Ureter (tissue), 1 donor: ENCODE measurements at regions not wholly inside any gene's neighbourhood (a gene's known extent, or its start where the extent isn't known, plus 50 kb on each side); places are given as distances from the start of the nearest gene placed in this dataset.

Experiments
- DNase-seq: peaks from one replicate; pipeline ENCODE4 v3.0.0-alpha.2; 2020; ENCODE audit warnings: low spot score
- donor health status: DM: yes; HTN: yes; CAD: no.

- DNase-seq: no peak
Observed at GRCh38 chr6:126747728-126748540, 370.5 kb upstream of the RSPO3 start.

- no peak for DNase-seq
Observed at GRCh38 chr6:126753606-126754005, 364.9 kb upstream of the RSPO3 start.

GRCh38 chr6:126761854-126762253 is 356.6 kb upstream of the RSPO3 start:
- no peak for DNase-seq

GRCh38 chr6:126764104-126764503 is 354.4 kb upstream of the RSPO3 start:
- no peak for DNase-seq

- DNase-seq: no peak
Observed at GRCh38 chr6:126764671-126765070, 353.8 kb upstream of the RSPO3 start.

- no peak for DNase-seq
Observed at GRCh38 chr6:126766820-126767219, 351.7 kb upstream of the RSPO3 start.

- DNase-seq: no peak
Observed at GRCh38 chr6:126767711-126768110, 350.8 kb upstream of the RSPO3 start.

- DNase-seq: no peak
Observed at GRCh38 chr6:126770176-126770575, 348.3 kb upstream of the RSPO3 start.

GRCh38 chr6:126773112-126773805 is 345.2 kb upstream of the RSPO3 start:
- DNase-seq: no peak

- no peak for DNase-seq
Observed at GRCh38 chr6:126779331-126779730, 339.1 kb upstream of the RSPO3 start.

GRCh38 chr6:126781582-126781981 is 336.9 kb upstream of the RSPO3 start:
- DNase-seq: no peak

- DNase-seq: no peak
Observed at GRCh38 chr6:126784161-126784790, 334.2 kb upstream of the RSPO3 start.

GRCh38 chr6:126786262-126786661 is 332.2 kb upstream of the RSPO3 start:
- no peak for DNase-seq

- DNase-seq: no peak
Observed at GRCh38 chr6:126787635-126788034, 330.8 kb upstream of the RSPO3 start.

- DNase-seq: no peak
Observed at GRCh38 chr6:126788861-126789365, 329.6 kb upstream of the RSPO3 start.

GRCh38 chr6:126792340-126793085 is 326.0 kb upstream of the RSPO3 start:
- no peak for DNase-seq

- DNase-seq: no peak
Observed at GRCh38 chr6:126795161-126795560, 323.3 kb upstream of the RSPO3 start.

- no peak for DNase-seq
Observed at GRCh38 chr6:126797981-126798380, 320.5 kb upstream of the RSPO3 start.

- DNase-seq: no peak
Observed at GRCh38 chr6:126803769-126804168, 314.7 kb upstream of the RSPO3 start.

- no peak for DNase-seq
Observed at GRCh38 chr6:126804332-126805064, 314.0 kb upstream of the RSPO3 start.

GRCh38 chr6:126805861-126806260 is 312.6 kb upstream of the RSPO3 start:
- no peak for DNase-seq
